ENCODE measurements at regions not wholly inside any gene's neighbourhood (a gene's known extent, or its start where the extent isn't known, plus 50 kb on each side); places are given as distances from the start of the nearest gene placed in this dataset.

- ChIA-PET CTCF (ENCODE audit: partially characterized antibody) (interaction anchor here (1.2 to 5.0 kb wide), 4 partner anchors 8 to 305 kb away, joined by 3 to 26 read pairs (median 6); no protein-coding TSS in a partner anchor), POLR2A (ENCODE audit: partially characterized antibody) (no interaction called here)
- no peak overlapping the region for H2AFZ ChIP-seq (ENCODE audit: low read length)
- H2AK5ac ChIP-seq (ENCODE audit: low read depth, low read length), result no peak overlapping the region
- H3K79me2 ChIP-seq (ENCODE audit: control insufficient read depth in 1 of 2, insufficient read depth in 2 of 2, low read length in 2 of 2), result no peaks in the 10 kb centered on the region
- H3K27ac ChIP-seq (ENCODE audit: low read depth, low read length), result no peak overlapping the region
- H4K20me1 ChIP-seq (replicated peaks in 1 of 2; ENCODE audit: control insufficient read depth in 1 of 2, insufficient read depth in 2 of 2, low read length in 2 of 2), result no peaks in the 10 kb centered on the region
- H2BK120ac ChIP-seq (replicated peaks; ENCODE audit: low read depth, low read length), result no peak overlapping the region
- no peak overlapping the region for H3K4ac ChIP-seq (replicated peaks; ENCODE audit: insufficient read length, low read depth, low read length)
- H3K4me1 ChIP-seq (replicated peaks in 1 of 4; ENCODE audit: control insufficient read depth in 3 of 4, insufficient read depth in 4 of 4, low read length in 3 of 4), result peaks cover 3 to 11% (median 5%) of the 10 kb centered on the region in 4 experiments; a peak in 6 of 7 replicates
- no peak overlapping the region for H3K9ac ChIP-seq (replicated peaks in 1 of 4; ENCODE audit: extremely low read depth in 1 of 4, low read depth in 3 of 4, low read length in 3 of 4)
- H3K4me2 ChIP-seq (ENCODE audit: insufficient read depth in 1 of 2, low read depth in 2 of 2, low read length in 2 of 2), result no peak overlapping the region
- no peak overlapping the region for H3K23ac ChIP-seq (ENCODE audit: insufficient read length)
- TF ChIP-seq TCF12 (IDR thresholded peaks at IDR 0.05; ENCODE audit: low read depth, low read length), result no peak
- TF ChIP-seq EP300 (IDR thresholded peaks at IDR 0.05; ENCODE audit: borderline replicate concordance in 1 of 2, low read depth in 2 of 2, low read length in 2 of 2), result no peak
- no peak for TF ChIP-seq SP2 (IDR thresholded peaks at IDR 0.05; ENCODE audit: low read length)
- no peak for TF ChIP-seq BRCA1 (IDR thresholded peaks at IDR 0.05; ENCODE audit: low read depth, low read length)
- TF ChIP-seq PHF8 (conservative IDR thresholded peaks at IDR 0.05; ENCODE audit: low read depth, low read length), result no peak
- no peak for TF ChIP-seq KDM5A (IDR thresholded peaks at IDR 0.05; ENCODE audit: low read length)
- no peak for TF ChIP-seq BCL11A (IDR thresholded peaks at IDR 0.05; ENCODE audit: low read depth in 2 of 2, low read length in 2 of 2)
- no peak for TF ChIP-seq CTCF (IDR thresholded peaks at IDR 0.05; ENCODE audit: control extremely low read depth in 1 of 3, insufficient read depth in 1 of 3, low read depth in 1 of 3, low read length in 3 of 3)
- TF ChIP-seq POU5F1 (IDR thresholded peaks at IDR 0.05; ENCODE audit: low read depth, low read length), result no peak
- TF ChIP-seq RXRA (IDR thresholded peaks at IDR 0.05; ENCODE audit: insufficient read depth, low read depth, low read length), result no peak
- no peaks in the 10 kb centered on the region for H3K27me3 ChIP-seq (replicated peaks in 1 of 4; ENCODE audit: control insufficient read depth in 3 of 4, extremely low read depth in 1 of 4, insufficient read depth in 3 of 4, low read length in 3 of 4)
- no peak overlapping the region for H4K5ac ChIP-seq (ENCODE audit: insufficient read length, low read depth, low read length)
- 87% methylated on average over 4 of the region's 4 CpGs; no CpG with 5 or more reads in 1 of the 2 experiments for WGBS, 2 experiments (ENCODE audit: extremely low coverage in 1 of 2, insufficient coverage in 1 of 2, insufficient read length in 1 of 2, insufficient replicate concordance in 2 of 2, low coverage in 1 of 2, low lambda C conversion rate in 2 of 2, missing lambda C conversion rate in 1 of 2)
- H3K56ac ChIP-seq (replicated peaks; ENCODE audit: insufficient read length, low read depth, low read length), result no peak overlapping the region
- no peaks in the 10 kb centered on the region; a peak in 1 of 4 replicates for H3K9me3 ChIP-seq (ENCODE audit: insufficient read depth in 2 of 2, low read depth in 1 of 2, low read length in 1 of 2)
- H2BK15ac ChIP-seq (ENCODE audit: low read length), result no peak overlapping the region
- no peak overlapping the region for H4K91ac ChIP-seq (replicated peaks; ENCODE audit: insufficient read length, low read length)
- no peaks in the 10 kb centered on the region for H3K79me1 ChIP-seq (ENCODE audit: low read depth, low read length)
- H2BK5ac ChIP-seq (ENCODE audit: low read depth, low read length), result no peak overlapping the region
- no peak overlapping the region for H2BK12ac ChIP-seq (ENCODE audit: low read depth, low read length)
- H2BK20ac ChIP-seq (ENCODE audit: low read length), result no peak overlapping the region
- no peaks in the 10 kb centered on the region for H3K36me3 ChIP-seq (ENCODE audit: control insufficient read depth in 2 of 4, insufficient read depth in 4 of 4, low read length in 3 of 4)
- no peak overlapping the region for H3K18ac ChIP-seq (ENCODE audit: extremely low read depth, low read length)
- no peak overlapping the region for H3K4me3 ChIP-seq (ENCODE audit: extremely low read depth in 1 of 4, insufficient read depth in 2 of 4, low read depth in 3 of 4, low read length in 4 of 4)
- FAIRE-seq, result no peak
- DNase-seq (ENCODE audit: low read depth in 1 of 2, low spot score in 2 of 2), result no peak
- no peak overlapping the region for H4K8ac ChIP-seq (ENCODE audit: extremely low read depth, insufficient read depth, low read length)
- no peaks in the 10 kb centered on the region; the same call in 1 of the 2 replicates for H3K23me2 ChIP-seq (ENCODE audit: low read depth, low read length)
- H3K14ac ChIP-seq (ENCODE audit: insufficient read length), result no peak overlapping the region
These were observed 64.8 kb downstream of the SCN11A start for GRCh38 chr3:38986901-38987300.

Measured in H1 (cell line).